B cell (primary cell): ENCODE measurements at regions not wholly inside any gene's neighbourhood (a gene's known extent, or its start where the extent isn't known, plus 50 kb on each side); places are given as distances from the start of the nearest gene placed in this dataset.

Source experiments
- ATAC-seq: fragments of 200-7000 bp; cut with Tn5 transposase; one replicate; pipeline ENCODE4 v1.10.0; 2021; ENCODE audit warnings: low read depth, mild to moderate bottlenecking, moderate number of reproducible peaks, moderate library complexity
- CTCF ChIA-PET: fragments of 350-600 bp; sonication (Branson Sonifier 250); formaldehyde crosslinking; loops from one replicate; lab custom pipeline; 2021; ENCODE audit warnings: antibody characterized with exemption, inconsistent platforms; lab: Charles Lee
- POLR2A ChIA-PET: fragments of 350-600 bp; sonication (Branson Sonifier 250); formaldehyde crosslinking; loops from one replicate; lab custom pipeline; 2021; ENCODE audit warnings: antibody characterized with exemption; lab: Charles Lee
- DNase-seq: peaks from one replicate; pipeline ENCODE4 v3.0.0; 2013
- H2AFZ ChIP-seq: 2 replicates; pipeline ENCODE4 v1.6.1; 2012; ENCODE audit warnings: mild to moderate bottlenecking, low read depth, low read length; ENCODE audit not compliant: insufficient read depth, poor library complexity, severe bottlenecking
- H3K27ac ChIP-seq, 2 donors: 1 replicate in 1 of 2; 2 replicates in 1 of 2; pipeline ENCODE4 v1.5.1; 2012 to 2013; ENCODE audit warnings: low read length in 2 of 2, mild to moderate bottlenecking in 2 of 2, moderate library complexity in 1 of 2
- H3K27me3 ChIP-seq, 4 experiments: fragments of 200-600 bp in 1 of 4; sonication (generic) in 1 of 4; replicated peaks in 1 of 4; 1 replicate in 2 of 4; 2 replicates in 2 of 4; pipeline versions ENCODE4 v1.6.1 to v1.7.0; 2013 to 2016; ENCODE audit warnings: low read length in 3 of 4, mild to moderate bottlenecking in 2 of 4, mixed read lengths in 1 of 4, moderate library complexity in 1 of 4; ENCODE audit not compliant: insufficient read depth in 4 of 4, control insufficient read depth in 3 of 4; ENCODE audit errors: control extremely low read depth in 1 of 4
- H3K36me3 ChIP-seq, 2 experiments: replicated peaks in 1 of 2; 1 replicate in 1 of 2; 2 replicates in 1 of 2; pipeline versions ENCODE4 v1.6.1 to v1.7.1; 2013; ENCODE audit warnings: low read length in 1 of 2; ENCODE audit not compliant: insufficient read depth in 2 of 2, control insufficient read depth in 1 of 2; ENCODE audit errors: control extremely low read depth in 1 of 2, extremely low read depth in 1 of 2
- H3K4me1 ChIP-seq, 2 donors: fragments of 200-600 bp in 1 of 2; sonication (generic) in 1 of 2; 1 replicate in 1 of 2; 2 replicates in 1 of 2; pipeline versions ENCODE4 v1.5.1 to v1.6.1; 2013 to 2017; ENCODE audit warnings: low read length in 2 of 2; ENCODE audit not compliant: control insufficient read depth in 2 of 2, insufficient read depth in 2 of 2
- H3K4me2 ChIP-seq: replicated peaks from 2 replicates; pipeline ENCODE3; 2012; ENCODE audit warnings: mild to moderate bottlenecking, low read depth, low read length; ENCODE audit not compliant: poor library complexity, severe bottlenecking
- H3K4me3 ChIP-seq, 5 experiments: fragments of 200-600 bp in 1 of 5; sonication (generic) in 1 of 5; 1 replicate in 3 of 5; 2 replicates in 2 of 5; pipeline versions ENCODE4 v1.5.1 to v1.7.0; 2011 to 2016; ENCODE audit warnings: low read length in 4 of 5, mild to moderate bottlenecking in 4 of 5, low read depth in 2 of 5, control low read depth in 1 of 5, moderate library complexity in 1 of 5; ENCODE audit not compliant: insufficient read depth in 1 of 5; ENCODE audit errors: control extremely low read depth in 1 of 5, extremely low read depth in 1 of 5
- H3K79me2 ChIP-seq: fragments of 200-600 bp; sonication (generic); one replicate; pipeline ENCODE4 v1.6.0; 2016; ENCODE audit warnings: low read length; ENCODE audit not compliant: control insufficient read depth, insufficient read depth
- H3K9ac ChIP-seq: fragments of 200-600 bp; sonication (generic); 2 replicates; pipeline ENCODE4 v1.6.1; 2017; ENCODE audit warnings: mild to moderate bottlenecking, low read length, moderate library complexity
- H3K9me3 ChIP-seq, 3 donors: one replicate each; pipeline versions ENCODE4 v1.6.1 to v1.7.1; 2013; ENCODE audit warnings: low read length in 2 of 3; ENCODE audit not compliant: control insufficient read depth in 2 of 3, insufficient read depth in 1 of 3; ENCODE audit errors: control extremely low read depth in 1 of 3
- H4K20me1 ChIP-seq: 2 replicates; pipeline ENCODE4 v1.6.0; 2012; ENCODE audit warnings: mild to moderate bottlenecking, low read length; ENCODE audit not compliant: insufficient read depth, control insufficient read depth, poor library complexity, severe bottlenecking
- H3K27ac Mint-ChIP-seq: one replicate; pipeline ENCODE4 v1.8.0; 2021; ENCODE audit warnings: mixed read lengths
- H3K27me3 Mint-ChIP-seq: one replicate; pipeline ENCODE4 v1.8.0; 2021; ENCODE audit warnings: mixed read lengths
- H3K4me1 Mint-ChIP-seq: one replicate; pipeline ENCODE4 v1.8.0; 2021; ENCODE audit warnings: mixed read lengths
- H3K4me3 Mint-ChIP-seq: one replicate; pipeline ENCODE4 v1.8.0; 2021; ENCODE audit warnings: mixed read lengths
- H3K9me3 Mint-ChIP-seq: one replicate; pipeline ENCODE4 v1.8.0; 2022; ENCODE audit warnings: mixed read lengths; ENCODE audit not compliant: insufficient read depth
- CTCF ChIP-seq: fragments of 200-600 bp; IDR thresholded peaks from one replicate; pipeline ENCODE4 v1.8.0; 2022; ENCODE audit warnings: antibody characterized with exemption, mild to moderate bottlenecking
- EZH2 ChIP-seq: IDR thresholded peaks from 2 replicates; pipeline ENCODE4 v1.6.1; 2012; ENCODE audit warnings: borderline replicate concordance, low read depth, mild to moderate bottlenecking, moderate library complexity, low read length; ENCODE audit not compliant: insufficient read depth, poor library complexity, severe bottlenecking
- WGBS: methylation state at CpG from one replicate; pipeline ENCODE4 v1.1.5; 2013; ENCODE audit warnings: missing lambda C conversion rate; ENCODE audit not compliant: insufficient coverage; 5-methylcytosine and 5-hydroxymethylcytosine counted together
- intact Hi-C: fragments of 100-400 bp; cut with micrococcal nuclease; formaldehyde crosslinking; loops from one replicate; pipeline ENCODE4 v1.10.0; 2022

GRCh38 chr2:220125551-220125950 lies 498.1 kb downstream of the SLC4A3 start:
- H2AFZ ChIP-seq = no peak overlapping the region
- TF ChIP-seq CTCF (no peak), EZH2 (no peak)
- CTCF ChIA-PET = no interaction called here

DNA sequence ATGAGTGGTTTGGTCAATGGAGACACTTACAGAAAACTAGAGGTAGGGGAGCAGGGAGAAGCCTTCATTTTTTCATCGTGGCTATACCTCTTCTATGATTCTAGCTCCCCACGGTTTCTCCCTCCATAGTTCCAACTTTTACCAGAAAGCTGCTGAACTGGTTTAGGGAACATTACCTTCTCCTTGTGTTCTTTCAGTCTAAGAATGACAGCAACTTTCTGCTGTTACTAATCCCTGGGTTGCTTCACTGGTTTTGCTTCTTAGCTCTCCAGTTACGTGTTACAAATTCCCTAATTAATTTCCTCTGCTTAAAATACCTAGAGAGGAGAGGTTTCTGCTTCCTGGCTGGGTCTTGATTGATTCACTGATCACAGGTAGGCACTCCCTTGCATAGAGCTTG lies 499.9 kb downstream of the SLC4A3 start:
- Histone ChIP-seq H3K27ac (no peak overlapping the region), H3K9me3 (peaks cover 0 to 9% (median 2%) of the 10 kb centered on the region in 3 donors), H3K79me2 (no peaks in the 10 kb centered on the region), H3K27me3 (no peaks in the 10 kb centered on the region), H3K36me3 (no peaks in the 10 kb centered on the region), H2AFZ (no peak overlapping the region), H3K4me3 (no peak overlapping the region), H3K4me2 (no peak overlapping the region), H3K9ac (no peak overlapping the region), H4K20me1 (no peaks in the 10 kb centered on the region), H3K4me1 (no peaks in the 10 kb centered on the region)
- POLR2A ChIA-PET = no interaction called here
- no peak overlapping the region for H3K4me3 Mint-ChIP-seq
- no peaks in the 10 kb centered on the region for H3K4me1 Mint-ChIP-seq
- H3K27ac Mint-ChIP-seq = no peak overlapping the region
- TF ChIP-seq EZH2 (no peak), CTCF (no peak)
- H3K27me3 Mint-ChIP-seq = no peaks in the 10 kb centered on the region
- intact Hi-C loops = no loop called here
- peaks cover 8% of the 10 kb centered on the region for H3K9me3 Mint-ChIP-seq
- no peak for DNase-seq
- CTCF ChIA-PET = no interaction called here
- WGBS = 69% methylated on average over 2 of the region's 3 CpGs
- ATAC-seq = no peak

More at GRCh38 chr2:220125551-220125950, 498.1 kb downstream of the SLC4A3 start:
- no peaks in the 10 kb centered on the region for H3K27me3 ChIP-seq
- no peak overlapping the region for H3K4me2 ChIP-seq
- ATAC-seq = no peak
- H3K79me2 ChIP-seq = no peaks in the 10 kb centered on the region
- H3K27ac Mint-ChIP-seq = no peak overlapping the region
- no peaks in the 10 kb centered on the region for H3K27me3 Mint-ChIP-seq
- H3K9me3 ChIP-seq = peaks cover 0 to 6% (median 0%) of the 10 kb centered on the region in 3 donors
- no peaks in the 10 kb centered on the region for H4K20me1 ChIP-seq
- H3K4me1 ChIP-seq = no peaks in the 10 kb centered on the region
- intact Hi-C loops = no loop called here
- H3K36me3 ChIP-seq = no peaks in the 10 kb centered on the region
- H3K9me3 Mint-ChIP-seq = peaks cover 3% of the 10 kb centered on the region
- WGBS = 100% methylated on average over 2 of the region's 8 CpGs
- H3K4me3 ChIP-seq = no peak overlapping the region
- H3K4me3 Mint-ChIP-seq = no peak overlapping the region
- no peak overlapping the region for H3K27ac ChIP-seq
- H3K9ac ChIP-seq = no peak overlapping the region
- H3K4me1 Mint-ChIP-seq = no peaks in the 10 kb centered on the region
- POLR2A ChIA-PET = no interaction called here
- no peak for DNase-seq
